Heart left ventricle (tissue), 16 donors: ENCODE measurements at regions not wholly inside any gene's neighbourhood (a gene's known extent, or its start where the extent isn't known, plus 50 kb on each side); places are given as distances from the start of the nearest gene placed in this dataset.

Experiments
- ATAC-seq, 4 donors: fragments of 200-7000 bp; cut with Tn5 transposase; one replicate each; pipeline ENCODE4 v1.9.1; 2020 to 2022; ENCODE audit warnings: moderate library complexity in 4 of 4, mild to moderate bottlenecking in 3 of 4, moderate number of reproducible peaks in 1 of 4
- DNase-seq, 5 donors: peaks; one replicate each; pipeline ENCODE4 v3.0.0-alpha.2; 2020
- H3K27ac ChIP-seq, 12 donors: fragments of 200-600 bp; sonication (generic) in 4 of 12; one replicate each; pipeline versions ENCODE4 v1.5.0 to v1.8.0; 2016 to 2022; ENCODE audit warnings: mild to moderate bottlenecking in 2 of 12
- H3K27me3 ChIP-seq, 9 donors: fragments of 200-600 bp; sonication (generic) in 2 of 9; one replicate each; pipeline versions ENCODE4 v1.5.1 to v1.8.0; 2016 to 2022; ENCODE audit warnings: mild to moderate bottlenecking in 3 of 9
- H3K36me3 ChIP-seq, 9 donors: fragments of 200-600 bp; sonication (generic) in 2 of 9; one replicate each; pipeline versions ENCODE4 v1.5.0 to v1.8.0; 2018 to 2022; ENCODE audit warnings: mild to moderate bottlenecking in 2 of 9
- H3K4me1 ChIP-seq, 12 donors: fragments of 200-600 bp; sonication (generic) in 4 of 12; one replicate each; pipeline versions ENCODE4 v1.5.0 to v1.8.0; 2016 to 2022; ENCODE audit warnings: mild to moderate bottlenecking in 3 of 12
- H3K4me3 ChIP-seq, 12 donors: fragments of 200-600 bp; sonication (generic) in 4 of 12; one replicate each; pipeline versions ENCODE4 v1.5.0 to v1.8.0; 2017 to 2022; ENCODE audit warnings: mild to moderate bottlenecking in 9 of 12, moderate library complexity in 4 of 12
- H3K9me3 ChIP-seq, 12 donors: fragments of 200-600 bp; sonication (generic) in 4 of 12; one replicate each; pipeline versions ENCODE4 v1.5.0 to v1.8.0; 2016 to 2022; ENCODE audit warnings: mild to moderate bottlenecking in 1 of 12
- CTCF ChIP-seq, 12 donors: fragments of 200-600 bp; sonication (generic) in 4 of 12; IDR thresholded peaks; one replicate each; pipeline versions ENCODE4 v1.5.0 to v1.8.0; 2018 to 2022; ENCODE audit warnings: antibody characterized with exemption in 12 of 12, mild to moderate bottlenecking in 5 of 12
- POLR2A ChIP-seq, 2 donors: fragments of 450-650 bp; IDR thresholded peaks; one replicate each; pipeline ENCODE4 v1.6.1; 2017; ENCODE audit warnings: antibody characterized with exemption in 2 of 2, mild to moderate bottlenecking in 2 of 2, moderate library complexity in 2 of 2
- WGBS, 4 donors: extraction: QIAGEN DNeasy Blood & Tissue Kit in 2 of 4; methylation state at CpG; one replicate each; pipeline versions ENCODE4 v1.1.5 to v1.1.7; 2013 to 2018; 5-methylcytosine and 5-hydroxymethylcytosine counted together
- intact Hi-C, 10 donors: fragments of 100-400 bp; cut with DNase I; formaldehyde crosslinking; loops; one replicate each; pipeline versions ENCODE4 v1.11.1 to v1.14.2; 2022
- donor health status: ischemic (EF 13 %, LVEDD 7.1; RV severe dilation, severe dysfunction).
- donor health status: healthy with polysubstance abuse.
- donor health status: DM: no; HTN: yes; CAD: no.
- donor health status: DM: no; HTN: no; CAD: no.
- donor health status: ischemic (EF 25% LVEDD 6.9; RV normal size, moderate dysfunction).
- donor health status: ischemic (EF 25% LVEDD 5.7; RV mildly dilated, moderate dysfunction).
- donor health status: healthy.
- donor health status: DM: yes; HTN: yes; CAD: no.
- donor health status: ischemic (EF 35%, LVEDD 5.7; RV mildly dilated, moderate dysfunction).
- donor health status: nonischemic (EF 11% LVEDD 7.7; RV severe dilation, severe dysfunction).
- donor health status: DM: yes; HTN: yes; CAD: no.
- donor health status: PGD.
- donor health status: ischemic (EF 29% LVEDD 5.4; RV normal size, mild dysfunction).
- donor health status: nonischemic (EF 23%, LVEDD 6.1; RV moderate dilation, normal function).

GRCh38 chr12:4197922-4198763 is 75.4 kb upstream of the CCND2 start:
- no peak for TF ChIP-seq POLR2A (IDR thresholded peaks at IDR 0.05)
- TF ChIP-seq CTCF (IDR thresholded peaks at IDR 0.05): no peak
- DNase-seq: no peak
- intact Hi-C loops: no loop called here
- peaks cover 0 to 3% (median 0%) of the 10 kb centered on the region in 12 donors for H3K4me1 ChIP-seq
- ATAC-seq: no peak
- no peaks in the 10 kb centered on the region for H3K36me3 ChIP-seq
- WGBS, 4 donors: 86 to 89% (median 89%) methylated on average over 11 of the region's 11 CpGs
- H3K27me3 ChIP-seq: peaks cover 0 to 23% (median 0%) of the 10 kb centered on the region in 9 donors
- H3K4me3 ChIP-seq: no peak overlapping the region
- H3K27ac ChIP-seq: no peak overlapping the region
- no peaks in the 10 kb centered on the region for H3K9me3 ChIP-seq

- H3K9me3 ChIP-seq: no peaks in the 10 kb centered on the region
- no peaks in the 10 kb centered on the region for H3K4me1 ChIP-seq
- 81 to 93% (median 92%) methylated on average over 8 of the region's 8 CpGs for WGBS, 4 donors
- ATAC-seq (no peak), DNase-seq (no peak)
- TF ChIP-seq CTCF (IDR thresholded peaks at IDR 0.05): no peak
- TF ChIP-seq POLR2A (IDR thresholded peaks at IDR 0.05): no peak
- no peak overlapping the region for H3K27ac ChIP-seq
- H3K4me3 ChIP-seq: no peak overlapping the region
- H3K27me3 ChIP-seq: peaks cover 0 to 23% (median 0%) of the 10 kb centered on the region in 9 donors
- no peaks in the 10 kb centered on the region for H3K36me3 ChIP-seq
- intact Hi-C loops: no loop called here
Measured at GRCh38 chr12:4196805-4197420, 76.6 kb upstream of the CCND2 start.

GRCh38 chr12:4194668-4195067 is 78.9 kb upstream of the CCND2 start:
- no peak for DNase-seq
- no peak overlapping the region for H3K4me3 ChIP-seq
- no peaks in the 10 kb centered on the region for H3K9me3 ChIP-seq
- H3K27me3 ChIP-seq: peaks cover 0 to 18% (median 0%) of the 10 kb centered on the region in 9 donors
- intact Hi-C loops: no loop called here
- 83 to 93% (median 92%) methylated on average over 10 of the region's 10 CpGs for WGBS, 4 donors
- no peak for ATAC-seq
- no peaks in the 10 kb centered on the region for H3K4me1 ChIP-seq
- H3K36me3 ChIP-seq: no peaks in the 10 kb centered on the region
- no peak for TF ChIP-seq CTCF (IDR thresholded peaks at IDR 0.05)
- no peak for TF ChIP-seq POLR2A (IDR thresholded peaks at IDR 0.05)
- no peak overlapping the region for H3K27ac ChIP-seq

- Histone ChIP-seq H3K9me3 (no peaks in the 10 kb centered on the region), H3K4me1 (no peaks in the 10 kb centered on the region), H3K27ac (no peak overlapping the region), H3K36me3 (no peaks in the 10 kb centered on the region), H3K27me3 (peaks cover 0 to 18% (median 0%) of the 10 kb centered on the region in 9 donors), H3K4me3 (no peak overlapping the region)
- DNase-seq: no peak
- TF ChIP-seq POLR2A (IDR thresholded peaks at IDR 0.05) (no peak), CTCF (IDR thresholded peaks at IDR 0.05) (no peak)
- 30 to 41% (median 35%) methylated on average over 8 of the region's 8 CpGs for WGBS, 4 donors
- no peak for ATAC-seq
- intact Hi-C loops: no loop called here
Measured at GRCh38 chr12:4193821-4194220, 79.7 kb upstream of the CCND2 start.
